ENCODE measurements at regions not wholly inside any gene's neighbourhood (a gene's known extent, or its start where the extent isn't known, plus 50 kb on each side); places are given as distances from the start of the nearest gene placed in this dataset.

DNA sequence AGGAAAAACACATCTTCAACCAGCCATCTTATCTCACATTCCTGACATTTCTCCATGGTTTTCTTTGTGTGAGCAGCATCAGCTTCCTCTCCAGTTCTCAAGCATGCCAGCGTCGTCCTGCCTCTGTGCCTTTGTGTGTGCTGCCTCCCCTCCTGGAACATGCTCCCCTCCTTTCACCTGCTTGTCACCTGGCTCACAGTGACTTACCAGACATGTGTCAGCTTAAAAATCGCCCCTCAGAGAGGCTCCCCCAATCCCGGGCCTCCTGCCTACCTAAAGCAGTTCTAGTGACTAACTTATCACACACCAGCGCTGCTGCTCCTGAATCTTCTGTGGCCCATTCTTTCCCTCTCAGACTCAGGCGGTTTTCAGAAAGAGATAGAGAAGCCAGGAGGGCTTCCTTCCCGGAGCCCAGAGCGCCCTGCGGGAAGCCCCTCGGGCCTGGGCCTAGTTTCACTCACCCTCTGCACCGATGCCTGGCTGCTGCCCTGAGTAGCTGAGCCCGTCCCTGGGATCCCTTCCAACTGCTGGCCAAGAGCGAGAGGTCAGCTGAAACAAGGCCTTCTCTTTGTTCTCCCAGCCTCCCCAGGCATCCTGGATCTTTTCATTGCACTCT lies 51.1 kb upstream of the MVB12B start:
- TF ChIP-seq EP300 (conservative IDR thresholded peaks at IDR 0.05; ENCODE audit: poor library complexity, severe bottlenecking) (no peak), RAD21 (conservative IDR thresholded peaks at IDR 0.05) (no peak), POLR2AphosphoS5 (IDR thresholded peaks at IDR 0.05) (no peak), EZH2 (IDR thresholded peaks at IDR 0.05; ENCODE audit: borderline replicate concordance, insufficient read depth, low read length, poor library complexity, severe bottlenecking) (no peak), MXI1 (conservative IDR thresholded peaks at IDR 0.05; ENCODE audit: poor library complexity, severe bottlenecking) (no peak), SMC3 (conservative IDR thresholded peaks at IDR 0.05; ENCODE audit: poor library complexity) (no peak)
- TF ChIP-seq, protein P1, sequence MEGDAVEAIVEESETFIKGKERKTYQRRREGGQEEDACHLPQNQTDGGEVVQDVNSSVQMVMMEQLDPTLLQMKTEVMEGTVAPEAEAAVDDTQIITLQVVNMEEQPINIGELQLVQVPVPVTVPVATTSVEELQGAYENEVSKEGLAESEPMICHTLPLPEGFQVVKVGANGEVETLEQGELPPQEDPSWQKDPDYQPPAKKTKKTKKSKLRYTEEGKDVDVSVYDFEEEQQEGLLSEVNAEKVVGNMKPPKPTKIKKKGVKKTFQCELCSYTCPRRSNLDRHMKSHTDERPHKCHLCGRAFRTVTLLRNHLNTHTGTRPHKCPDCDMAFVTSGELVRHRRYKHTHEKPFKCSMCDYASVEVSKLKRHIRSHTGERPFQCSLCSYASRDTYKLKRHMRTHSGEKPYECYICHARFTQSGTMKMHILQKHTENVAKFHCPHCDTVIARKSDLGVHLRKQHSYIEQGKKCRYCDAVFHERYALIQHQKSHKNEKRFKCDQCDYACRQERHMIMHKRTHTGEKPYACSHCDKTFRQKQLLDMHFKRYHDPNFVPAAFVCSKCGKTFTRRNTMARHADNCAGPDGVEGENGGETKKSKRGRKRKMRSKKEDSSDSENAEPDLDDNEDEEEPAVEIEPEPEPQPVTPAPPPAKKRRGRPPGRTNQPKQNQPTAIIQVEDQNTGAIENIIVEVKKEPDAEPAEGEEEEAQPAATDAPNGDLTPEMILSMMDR (IDR thresholded peaks at IDR 0.05; ENCODE audit: poor library complexity, severe bottlenecking) = no peak
- TF ChIP-seq, protein P2, sequence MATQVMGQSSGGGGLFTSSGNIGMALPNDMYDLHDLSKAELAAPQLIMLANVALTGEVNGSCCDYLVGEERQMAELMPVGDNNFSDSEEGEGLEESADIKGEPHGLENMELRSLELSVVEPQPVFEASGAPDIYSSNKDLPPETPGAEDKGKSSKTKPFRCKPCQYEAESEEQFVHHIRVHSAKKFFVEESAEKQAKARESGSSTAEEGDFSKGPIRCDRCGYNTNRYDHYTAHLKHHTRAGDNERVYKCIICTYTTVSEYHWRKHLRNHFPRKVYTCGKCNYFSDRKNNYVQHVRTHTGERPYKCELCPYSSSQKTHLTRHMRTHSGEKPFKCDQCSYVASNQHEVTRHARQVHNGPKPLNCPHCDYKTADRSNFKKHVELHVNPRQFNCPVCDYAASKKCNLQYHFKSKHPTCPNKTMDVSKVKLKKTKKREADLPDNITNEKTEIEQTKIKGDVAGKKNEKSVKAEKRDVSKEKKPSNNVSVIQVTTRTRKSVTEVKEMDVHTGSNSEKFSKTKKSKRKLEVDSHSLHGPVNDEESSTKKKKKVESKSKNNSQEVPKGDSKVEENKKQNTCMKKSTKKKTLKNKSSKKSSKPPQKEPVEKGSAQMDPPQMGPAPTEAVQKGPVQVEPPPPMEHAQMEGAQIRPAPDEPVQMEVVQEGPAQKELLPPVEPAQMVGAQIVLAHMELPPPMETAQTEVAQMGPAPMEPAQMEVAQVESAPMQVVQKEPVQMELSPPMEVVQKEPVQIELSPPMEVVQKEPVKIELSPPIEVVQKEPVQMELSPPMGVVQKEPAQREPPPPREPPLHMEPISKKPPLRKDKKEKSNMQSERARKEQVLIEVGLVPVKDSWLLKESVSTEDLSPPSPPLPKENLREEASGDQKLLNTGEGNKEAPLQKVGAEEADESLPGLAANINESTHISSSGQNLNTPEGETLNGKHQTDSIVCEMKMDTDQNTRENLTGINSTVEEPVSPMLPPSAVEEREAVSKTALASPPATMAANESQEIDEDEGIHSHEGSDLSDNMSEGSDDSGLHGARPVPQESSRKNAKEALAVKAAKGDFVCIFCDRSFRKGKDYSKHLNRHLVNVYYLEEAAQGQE (IDR thresholded peaks at IDR 0.05; ENCODE audit: borderline replicate concordance) = no peak
